MM.1S (cell line): ENCODE measurements at regions not wholly inside any gene's neighbourhood (a gene's known extent, or its start where the extent isn't known, plus 50 kb on each side); places are given as distances from the start of the nearest gene placed in this dataset.

ENCODE experiments used
- EZH2 ChIP-seq: fragments of 300-600 bp; sonication (generic); optimal IDR thresholded peaks from 2 replicates; pipeline ENCODE3; 2017; ENCODE audit warnings: low read depth, mild to moderate bottlenecking, antibody characterized with exemption, low read length, mixed read lengths
- TF ChIP-seq, protein P1 (sequence below): fragments of 300-600 bp; sonication (generic); IDR thresholded peaks from 2 replicates; pipeline ENCODE4 v1.5.1; 2016; ENCODE audit warnings: antibody characterized with exemption, low read length, mixed read lengths

DNA sequence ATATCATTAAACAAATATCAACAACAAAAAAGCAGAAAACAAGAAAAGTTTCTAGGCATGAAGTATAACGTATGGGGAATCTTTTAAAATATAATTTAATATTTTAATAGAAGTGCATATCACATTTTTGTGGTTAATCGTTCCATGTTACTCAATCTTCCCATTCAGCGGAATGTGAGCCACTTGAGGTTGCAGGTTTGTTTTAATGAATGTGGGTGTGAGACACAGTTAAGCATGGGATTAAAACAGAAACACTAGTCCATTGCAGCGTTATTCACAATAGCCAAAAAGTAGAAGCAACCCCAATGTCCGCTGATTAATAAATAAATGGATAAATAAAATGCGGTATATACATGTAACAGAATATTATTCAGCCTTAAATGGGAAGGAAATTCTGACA is 146.0 kb downstream of the NDFIP2 start:
- TF ChIP-seq, protein P1, sequence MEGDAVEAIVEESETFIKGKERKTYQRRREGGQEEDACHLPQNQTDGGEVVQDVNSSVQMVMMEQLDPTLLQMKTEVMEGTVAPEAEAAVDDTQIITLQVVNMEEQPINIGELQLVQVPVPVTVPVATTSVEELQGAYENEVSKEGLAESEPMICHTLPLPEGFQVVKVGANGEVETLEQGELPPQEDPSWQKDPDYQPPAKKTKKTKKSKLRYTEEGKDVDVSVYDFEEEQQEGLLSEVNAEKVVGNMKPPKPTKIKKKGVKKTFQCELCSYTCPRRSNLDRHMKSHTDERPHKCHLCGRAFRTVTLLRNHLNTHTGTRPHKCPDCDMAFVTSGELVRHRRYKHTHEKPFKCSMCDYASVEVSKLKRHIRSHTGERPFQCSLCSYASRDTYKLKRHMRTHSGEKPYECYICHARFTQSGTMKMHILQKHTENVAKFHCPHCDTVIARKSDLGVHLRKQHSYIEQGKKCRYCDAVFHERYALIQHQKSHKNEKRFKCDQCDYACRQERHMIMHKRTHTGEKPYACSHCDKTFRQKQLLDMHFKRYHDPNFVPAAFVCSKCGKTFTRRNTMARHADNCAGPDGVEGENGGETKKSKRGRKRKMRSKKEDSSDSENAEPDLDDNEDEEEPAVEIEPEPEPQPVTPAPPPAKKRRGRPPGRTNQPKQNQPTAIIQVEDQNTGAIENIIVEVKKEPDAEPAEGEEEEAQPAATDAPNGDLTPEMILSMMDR = no peak
- TF ChIP-seq EZH2 = no peak
